GM21360 (cell line): ENCODE measurements at regions not wholly inside any gene's neighbourhood (a gene's known extent, or its start where the extent isn't known, plus 50 kb on each side); places are given as distances from the start of the nearest gene placed in this dataset.
"Not testable (repeated sequence)": the region's sequence is repeated elsewhere in the genome, so short reads cannot be mapped to it uniquely, and the experiment has no call there.

Experiments
- ATAC-seq: cut with Tn5 transposase; IDR thresholded peaks from one replicate; pipeline ENCODE4 v1.9.1; 2021; ENCODE audit warnings: mild to moderate bottlenecking, moderate library complexity; ENCODE audit not compliant: unreplicated experiment

- no peak for ATAC-seq
Observed at GRCh38 chrX:40258909-40259308, 161.2 kb upstream of the BCOR start.

GRCh38 chrX:40253771-40254170 is 156.0 kb upstream of the BCOR start:
- no peak for ATAC-seq

- ATAC-seq: no peak
Observed at GRCh38 chrX:40249582-40249981, 151.8 kb upstream of the BCOR start.

- no peak for ATAC-seq
Observed at GRCh38 chrX:40248822-40249221, 151.1 kb upstream of the BCOR start.

GRCh38 chrX:40247848-40248622 is 150.3 kb upstream of the BCOR start:
- ATAC-seq: no peak

- ATAC-seq: no peak
Observed at GRCh38 chrX:40247382-40247781, 149.6 kb upstream of the BCOR start.

- ATAC-seq: no peak
Observed at GRCh38 chrX:40245488-40246071, 147.8 kb upstream of the BCOR start.

- ATAC-seq: no peak
Observed at GRCh38 chrX:40244980-40245379, 147.2 kb upstream of the BCOR start.

GRCh38 chrX:40243755-40244515 is 146.2 kb upstream of the BCOR start:
- no peak for ATAC-seq

GRCh38 chrX:40240844-40241243 is 143.1 kb upstream of the BCOR start:
- no peak for ATAC-seq

GRCh38 chrX:40237731-40238178 is 140.0 kb upstream of the BCOR start:
- no peak for ATAC-seq

GRCh38 chrX:40230646-40231045 is 132.9 kb upstream of the BCOR start:
- no peak for ATAC-seq

- no peak for ATAC-seq
Observed at GRCh38 chrX:40227125-40227524, 129.4 kb upstream of the BCOR start.

GRCh38 chrX:40224658-40225057 is 126.9 kb upstream of the BCOR start:
- ATAC-seq: no peak

GRCh38 chrX:40222612-40223011 is 124.9 kb upstream of the BCOR start:
- not testable (repeated sequence) for ATAC-seq

GRCh38 chrX:40213092-40213491 is 115.3 kb upstream of the BCOR start:
- no peak for ATAC-seq

GRCh38 chrX:40209951-40210617 is 112.3 kb upstream of the BCOR start:
- no peak for ATAC-seq

GRCh38 chrX:40207626-40208025 is 109.9 kb upstream of the BCOR start:
- no peak for ATAC-seq

- no peak for ATAC-seq
Observed at GRCh38 chrX:40205471-40205870, 107.7 kb upstream of the BCOR start.

GRCh38 chrX:40202456-40202855 is 104.7 kb upstream of the BCOR start:
- no peak for ATAC-seq

- peak; percentile 89 for ATAC-seq
Observed at GRCh38 chrX:40201329-40201885, 103.6 kb upstream of the BCOR start.
